Urothelium cell line (cell line): ENCODE measurements at regions not wholly inside any gene's neighbourhood (a gene's known extent, or its start where the extent isn't known, plus 50 kb on each side); places are given as distances from the start of the nearest gene placed in this dataset.

Source experiments
- DNase-seq: peaks from one replicate; pipeline ENCODE4 v3.0.0; 2011; ENCODE audit warnings: low spot score, mixed read lengths
- FAIRE-seq: peaks from 2 replicates; lab custom pipeline; 2011; peaks lifted over from hg19 to GRCh38; lab: Jason Lieb, UNC

- no peak for DNase-seq
- FAIRE-seq: no peak
These were observed 991.7 kb downstream of the DIAPH3 start for GRCh38 chr13:59172076-59172475.

- DNase-seq: no peak
These were observed 987.0 kb downstream of the DIAPH3 start for GRCh38 chr13:59176775-59177174.

GRCh38 chr13:59178344-59178743 lies 985.4 kb downstream of the DIAPH3 start:
- no peak for DNase-seq
- FAIRE-seq: no peak

More at GRCh38 chr13:59176775-59177174, 987.0 kb downstream of the DIAPH3 start:
- no peak for FAIRE-seq

- DNase-seq (no peak), FAIRE-seq (no peak)
These were observed 981.5 kb downstream of the DIAPH3 start for GRCh38 chr13:59182241-59182640.

GRCh38 chr13:59197397-59197796 lies 966.3 kb downstream of the DIAPH3 start:
- DNase-seq: no peak
- FAIRE-seq: no peak

- DNase-seq (no peak), FAIRE-seq (no peak)
These were observed 961.9 kb downstream of the DIAPH3 start for GRCh38 chr13:59201841-59202240.

GRCh38 chr13:59203855-59204254 lies 959.9 kb downstream of the DIAPH3 start:
- FAIRE-seq (no peak), DNase-seq (no peak)

- DNase-seq (no peak), FAIRE-seq (no peak)
These were observed 958.2 kb downstream of the DIAPH3 start for GRCh38 chr13:59205501-59205900.

GRCh38 chr13:59208405-59209195 lies 955.1 kb downstream of the DIAPH3 start:
- FAIRE-seq (no peak), DNase-seq (no peak)

GRCh38 chr13:59210543-59210942 lies 953.2 kb downstream of the DIAPH3 start:
- DNase-seq (no peak), FAIRE-seq (no peak)

GRCh38 chr13:59211606-59212005 lies 952.1 kb downstream of the DIAPH3 start:
- no peak for FAIRE-seq
- DNase-seq: no peak

- no peak for FAIRE-seq
- DNase-seq: no peak
These were observed 934.3 kb downstream of the DIAPH3 start for GRCh38 chr13:59229401-59229800.

GRCh38 chr13:59229861-59230260 lies 933.9 kb downstream of the DIAPH3 start:
- FAIRE-seq (no peak), DNase-seq (no peak)

- DNase-seq (no peak), FAIRE-seq (no peak)
These were observed 933.1 kb downstream of the DIAPH3 start for GRCh38 chr13:59230484-59231264.

- FAIRE-seq (no peak), DNase-seq (no peak)
These were observed 927.3 kb downstream of the DIAPH3 start for GRCh38 chr13:59236309-59236919.

GRCh38 chr13:59236944-59237343 lies 926.8 kb downstream of the DIAPH3 start:
- DNase-seq (no peak), FAIRE-seq (no peak)

GRCh38 chr13:59247171-59247570 lies 916.6 kb downstream of the DIAPH3 start:
- DNase-seq: no peak
- FAIRE-seq: no peak

GRCh38 chr13:59250336-59251189 lies 913.2 kb downstream of the DIAPH3 start:
- FAIRE-seq (no peak), DNase-seq (no peak)

GRCh38 chr13:59259165-59260000 lies 904.3 kb downstream of the DIAPH3 start:
- DNase-seq (no peak), FAIRE-seq (no peak)

GRCh38 chr13:59261928-59262488 lies 901.7 kb downstream of the DIAPH3 start:
- FAIRE-seq: no peak
- DNase-seq: no peak
